SW480 (cell line): ENCODE measurements at regions not wholly inside any gene's neighbourhood (a gene's known extent, or its start where the extent isn't known, plus 50 kb on each side); places are given as distances from the start of the nearest gene placed in this dataset.

Experiments used
- DNase-seq: peaks from one replicate; pipeline ENCODE4 v3.0.0-alpha.2; 2016; ENCODE audit warnings: low spot score

DNA sequence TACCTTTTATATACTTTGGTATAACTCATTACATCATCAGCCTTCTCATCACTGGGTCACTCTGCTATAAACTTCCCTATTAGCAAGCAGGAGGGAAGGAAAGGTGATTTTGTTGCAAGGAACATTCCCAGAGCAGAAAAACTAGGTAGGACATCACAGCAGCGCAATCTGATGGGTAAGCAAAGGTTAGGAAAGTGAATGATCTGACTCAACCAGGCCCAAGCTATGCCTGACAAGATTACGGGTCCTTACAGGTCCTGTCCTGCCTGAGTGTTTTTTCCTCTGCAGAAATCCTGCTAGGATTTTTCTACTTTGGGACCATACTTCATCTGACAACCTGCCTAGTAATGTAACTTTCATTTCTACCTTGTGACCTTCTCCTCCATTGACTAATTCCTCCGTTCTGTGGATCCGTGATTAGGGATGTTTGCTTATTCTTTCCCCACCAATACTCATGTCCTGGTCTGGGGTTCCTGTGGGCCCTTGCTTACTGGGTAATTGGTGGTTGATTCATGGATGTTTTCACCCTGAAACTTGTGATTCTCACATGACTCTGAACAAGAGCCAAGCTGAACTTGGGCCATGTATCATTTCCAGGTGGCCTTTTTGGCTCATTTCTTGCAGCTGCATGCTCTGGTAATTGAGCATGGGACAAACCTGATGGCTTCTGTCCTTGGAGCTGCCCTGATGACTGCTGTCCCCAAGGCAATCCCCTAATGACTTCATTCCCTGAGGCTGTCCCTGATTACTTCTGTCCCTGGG, 111.9 kb upstream of the KIT start:
- DNase-seq, result no peak

DNA sequence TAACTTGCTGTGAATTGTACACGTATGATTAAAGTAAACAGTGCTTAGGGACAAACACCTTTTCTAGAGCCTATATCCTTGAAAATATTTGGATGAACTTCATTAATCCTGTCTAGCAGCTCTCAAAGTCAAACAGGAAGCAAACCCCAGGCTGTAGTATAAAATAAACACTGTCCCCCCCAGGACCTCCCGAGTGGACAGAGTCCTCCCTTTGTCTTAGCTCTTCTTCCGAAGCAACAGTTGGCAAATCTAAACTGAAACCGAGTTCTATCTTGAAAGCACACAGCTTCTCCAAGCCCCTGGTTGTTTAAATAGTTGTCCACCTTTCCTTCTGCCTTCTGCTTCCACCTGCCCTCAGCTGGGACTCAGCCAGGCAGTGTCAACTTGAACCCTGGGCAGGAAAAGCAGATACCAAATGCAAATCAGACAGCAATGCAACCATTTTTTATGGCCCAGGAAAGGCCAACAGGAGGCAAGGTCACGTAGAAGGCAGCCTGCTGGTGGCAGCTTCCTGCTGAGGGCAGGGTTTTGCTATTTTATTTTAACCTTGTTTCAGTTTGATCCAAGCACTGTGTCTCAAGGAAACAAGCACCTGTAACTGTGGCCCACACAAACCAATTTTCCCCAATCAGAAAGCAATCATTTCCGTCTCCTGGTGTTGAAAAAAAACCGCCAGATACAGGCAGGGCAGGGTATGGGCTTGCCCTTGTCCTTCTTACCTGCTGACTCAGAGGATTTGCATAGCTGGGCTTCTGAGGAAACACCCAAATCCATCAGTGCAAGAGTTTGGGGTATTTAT, 110.3 kb upstream of the KIT start:
- DNase-seq, result no peak

DNA sequence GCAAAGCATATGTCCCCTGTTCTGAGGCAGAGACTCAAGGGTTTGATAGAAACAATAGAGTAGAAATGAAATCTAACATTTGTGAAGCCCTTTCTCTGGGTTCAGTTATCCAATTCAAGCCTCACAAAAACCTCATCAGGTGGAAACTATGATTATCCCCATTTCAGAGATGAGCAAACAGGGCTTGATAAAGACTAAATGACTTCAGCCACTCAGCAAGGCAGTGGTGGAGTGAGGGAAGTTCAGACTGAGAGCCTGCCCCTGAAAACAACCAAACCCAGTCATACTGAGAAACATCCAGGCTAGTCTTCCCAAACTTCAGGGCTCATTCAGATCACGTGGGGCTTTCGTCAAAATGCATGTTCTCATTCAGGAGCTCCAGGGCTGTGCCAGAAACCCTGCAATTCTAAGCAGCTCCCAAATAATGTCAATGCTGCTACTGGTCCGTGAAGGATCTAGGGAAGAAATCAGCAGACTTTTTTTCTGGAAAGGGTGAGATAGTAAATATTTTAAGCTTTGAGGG, 109.6 kb upstream of the KIT start:
- DNase-seq, result no peak

DNA sequence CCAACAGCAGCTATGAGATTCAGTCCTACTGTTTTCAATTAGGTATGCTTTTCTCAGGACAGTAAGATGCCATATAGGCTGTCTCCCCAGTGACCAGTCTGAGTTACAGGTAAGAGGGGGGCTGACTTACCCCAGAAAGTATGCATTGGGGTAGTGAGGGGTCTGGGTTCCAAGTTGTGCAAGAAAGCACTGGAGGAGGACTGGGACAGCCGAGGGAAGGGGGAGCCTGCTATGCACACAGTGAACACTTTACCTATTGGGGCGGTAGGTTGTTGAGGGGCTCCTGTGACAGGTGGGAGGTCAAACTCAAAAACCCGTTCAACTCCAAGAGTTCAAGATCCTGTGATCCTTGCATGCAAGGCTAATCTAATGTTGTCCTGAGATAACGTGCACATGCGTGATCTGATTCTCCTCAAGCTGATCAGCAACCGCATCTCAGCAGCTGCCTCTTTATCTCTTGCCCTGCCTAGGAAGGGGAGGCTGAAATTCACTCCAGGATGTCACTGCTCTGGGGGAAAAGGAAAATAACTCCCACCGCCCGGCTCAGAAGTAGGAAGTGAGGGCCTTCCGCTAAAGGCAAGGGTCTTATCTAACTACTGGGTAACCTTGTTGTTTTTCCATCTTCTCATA, 108.8 kb upstream of the KIT start:
- no peak for DNase-seq

DNA sequence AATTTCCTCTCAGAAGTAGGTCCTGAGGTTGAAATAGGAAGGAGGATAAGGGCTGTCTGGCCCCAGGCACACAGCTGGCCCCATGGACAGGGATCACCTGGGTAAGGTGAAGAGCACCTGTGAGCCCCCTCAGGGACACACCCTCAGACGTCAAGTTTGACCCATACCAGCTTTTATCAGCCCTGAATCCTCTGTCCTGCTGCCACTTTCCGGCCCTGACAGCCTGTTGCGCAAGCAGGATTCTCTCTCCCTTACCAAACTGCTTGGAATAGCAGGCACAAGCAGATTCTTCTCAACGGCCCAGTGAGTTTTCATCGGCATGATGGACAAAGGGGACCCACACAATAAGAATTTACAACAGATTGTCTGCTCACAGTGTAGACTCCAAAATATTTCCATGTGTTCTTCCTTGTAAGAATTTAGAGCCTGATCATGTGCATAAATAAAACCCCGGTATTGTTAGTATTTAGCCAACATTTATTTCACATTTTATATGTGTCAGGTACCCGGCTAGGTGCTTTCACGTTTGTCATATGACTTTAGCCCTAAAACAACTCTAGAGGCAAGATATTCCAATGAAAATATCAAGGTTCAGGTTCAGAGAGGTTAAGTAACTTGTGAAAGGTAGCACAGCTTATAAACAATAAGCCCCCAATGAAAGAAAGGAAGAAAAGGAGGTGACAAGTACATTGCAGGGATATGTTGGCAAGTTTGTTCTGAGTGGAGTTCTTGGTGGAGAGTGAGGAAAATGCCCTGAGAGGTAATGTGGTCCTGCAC, 107.2 kb upstream of the KIT start:
- no peak for DNase-seq

DNA sequence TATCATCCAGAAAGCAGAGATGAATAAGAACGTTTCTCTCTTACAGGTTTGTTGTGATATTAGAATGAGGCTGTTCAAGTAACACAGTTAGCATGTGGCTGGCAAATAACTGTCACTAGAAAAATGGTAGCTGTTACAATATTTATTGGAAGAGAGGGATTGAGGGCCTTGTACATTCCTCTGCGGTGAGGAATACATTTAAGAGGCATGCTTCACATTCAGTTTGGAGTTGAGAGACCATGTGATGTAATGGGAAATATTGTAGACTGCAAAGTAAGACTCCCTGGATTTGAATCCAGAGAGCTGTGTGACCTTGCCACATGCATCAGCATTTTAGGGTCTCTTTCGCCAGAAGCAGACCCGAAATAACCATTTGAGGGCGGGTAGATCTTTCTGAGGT, 104.8 kb upstream of the KIT start:
- DNase-seq, result no peak

DNA sequence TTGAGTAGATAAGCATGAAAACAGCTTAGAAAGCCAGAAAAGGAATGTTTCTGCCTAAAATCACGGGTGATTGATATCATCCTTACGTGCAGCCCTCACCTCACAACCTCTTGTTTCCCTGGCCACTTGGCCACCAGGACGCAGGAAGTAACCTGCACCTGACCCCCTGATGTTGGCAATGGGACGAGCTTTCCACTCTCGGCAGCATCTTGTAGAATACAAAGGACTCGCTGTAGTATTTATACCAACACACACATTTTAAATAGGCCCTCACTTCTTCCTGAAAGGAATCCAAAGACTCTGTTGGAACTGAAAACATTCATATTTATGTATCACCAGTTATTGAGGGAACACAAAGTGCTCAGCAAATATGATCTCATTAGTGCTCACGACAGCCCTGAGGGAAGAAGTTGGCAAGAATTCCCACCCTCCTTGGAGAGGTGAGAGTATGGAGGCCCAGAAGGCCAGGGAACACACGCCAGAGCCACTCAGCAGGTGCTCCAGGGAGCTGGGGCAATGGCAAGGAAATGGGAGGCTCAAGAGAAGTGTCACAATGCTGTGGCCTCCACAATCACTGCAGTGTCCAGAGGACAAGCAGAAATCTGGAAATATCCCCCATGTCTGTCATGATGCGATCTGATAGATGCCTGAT, 103.3 kb upstream of the KIT start:
- DNase-seq, result no peak

DNA sequence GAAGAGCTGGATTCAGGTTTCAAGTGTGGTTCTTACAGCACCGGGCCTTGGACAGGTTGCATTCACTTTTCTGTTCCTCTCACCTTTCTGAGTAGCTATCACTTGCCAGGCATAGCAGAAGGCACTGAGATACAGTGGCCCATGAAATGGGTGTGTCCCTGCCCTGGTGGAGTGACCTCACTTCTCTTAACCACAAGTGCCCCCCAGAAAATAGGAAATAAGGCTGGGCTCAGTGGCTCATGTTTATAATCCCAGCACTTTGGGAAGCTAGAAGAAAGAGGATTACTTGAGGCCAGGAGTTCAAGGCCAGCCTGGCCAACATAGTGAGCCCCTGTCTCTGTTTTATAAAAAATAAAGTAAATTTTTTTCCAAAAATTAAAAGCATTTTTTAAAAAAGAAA, 101.7 kb upstream of the KIT start:
- no peak for DNase-seq

DNA sequence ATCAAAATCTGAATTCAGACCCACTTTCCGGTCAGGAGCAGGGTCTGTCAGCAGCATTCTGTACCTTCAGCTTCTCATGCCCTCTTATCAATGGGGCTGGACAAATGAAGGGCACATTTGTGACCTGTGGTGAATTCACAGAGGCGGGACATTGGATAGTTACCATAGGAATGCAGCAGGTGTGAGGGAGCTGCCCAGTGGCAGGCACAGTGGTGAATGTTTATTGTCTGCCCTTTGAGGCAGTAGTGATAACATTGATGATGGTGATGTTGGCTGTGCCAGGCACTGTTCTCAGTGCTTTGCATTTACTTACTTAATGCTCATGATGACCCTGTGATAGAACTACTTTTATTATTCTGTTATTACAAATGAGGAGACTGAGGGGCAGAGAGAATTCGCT, 101.2 kb upstream of the KIT start:
- DNase-seq, result no peak

DNA sequence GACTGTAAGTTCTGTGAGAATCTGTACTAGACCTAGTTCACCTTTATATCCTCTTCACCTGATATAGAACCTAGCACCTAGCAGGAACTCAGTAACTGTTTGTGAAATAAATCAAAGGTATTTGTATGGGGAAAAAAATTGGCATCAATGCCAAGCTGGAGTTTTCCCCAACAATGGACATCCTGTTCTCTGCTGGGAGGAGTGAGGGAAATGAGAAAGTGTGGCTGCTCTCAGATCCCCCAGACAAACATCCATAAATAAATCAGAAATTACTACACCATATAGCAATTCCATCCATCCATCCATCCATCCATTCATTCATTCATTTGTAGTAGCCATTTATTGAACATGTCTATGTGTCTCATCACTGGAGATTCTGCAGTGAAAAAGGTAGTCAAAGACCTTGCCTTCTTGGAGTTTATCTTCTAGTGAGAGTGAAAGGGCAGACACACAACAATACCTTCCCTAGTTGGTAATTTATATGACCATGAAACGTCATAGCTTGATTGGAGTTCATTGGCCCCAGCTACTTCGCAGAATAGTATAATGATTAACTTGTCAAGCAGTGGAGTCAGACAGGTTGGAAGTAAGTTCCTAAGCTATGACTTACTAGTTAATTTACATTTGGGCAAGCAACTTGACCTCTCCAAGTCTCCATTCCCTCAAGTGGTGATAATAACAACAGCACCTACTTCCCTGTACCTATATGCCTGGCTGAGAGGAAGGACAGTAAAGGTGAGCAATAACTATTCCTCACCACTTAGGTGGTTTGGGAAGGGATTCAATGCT, 98.7 kb upstream of the KIT start:
- no peak for DNase-seq

DNA sequence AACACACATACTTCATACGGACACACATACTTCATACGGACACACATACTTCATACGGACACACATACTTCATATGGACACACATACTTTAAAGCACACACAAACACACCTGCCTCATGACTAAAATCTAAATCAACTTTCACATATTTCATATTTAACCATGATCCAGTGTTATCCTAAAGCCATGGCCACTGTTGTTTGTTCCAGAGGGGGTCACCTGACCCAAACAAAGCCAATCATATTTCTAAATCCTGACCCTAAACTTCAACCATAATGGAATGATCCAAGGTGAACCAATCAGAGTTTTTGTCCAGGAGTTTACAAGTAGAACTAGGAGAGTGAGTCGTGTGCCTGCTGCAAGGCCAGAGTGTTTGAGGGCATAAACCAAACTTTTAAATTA, 97.2 kb upstream of the KIT start:
- DNase-seq, result no peak

DNA sequence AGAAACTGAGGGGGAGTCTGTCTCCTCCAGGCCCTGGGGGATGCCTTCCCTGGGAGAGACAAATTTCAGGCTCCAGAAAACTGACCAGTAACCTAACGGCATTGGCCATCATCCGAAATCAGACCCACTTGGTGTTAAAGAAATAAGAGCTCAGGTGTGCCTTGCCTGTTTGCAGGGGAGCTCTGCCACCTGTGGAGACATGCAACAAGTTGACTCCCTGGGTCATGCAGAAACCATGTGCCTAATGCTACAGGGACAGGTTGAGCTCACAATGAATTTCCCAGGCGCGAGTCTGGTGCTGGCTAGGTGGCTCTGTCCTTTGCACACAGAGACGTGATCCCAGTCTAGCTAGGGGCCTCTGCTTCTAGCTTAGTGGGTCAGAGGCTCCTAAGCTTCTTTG, 95.8 kb upstream of the KIT start:
- DNase-seq, result no peak

DNA sequence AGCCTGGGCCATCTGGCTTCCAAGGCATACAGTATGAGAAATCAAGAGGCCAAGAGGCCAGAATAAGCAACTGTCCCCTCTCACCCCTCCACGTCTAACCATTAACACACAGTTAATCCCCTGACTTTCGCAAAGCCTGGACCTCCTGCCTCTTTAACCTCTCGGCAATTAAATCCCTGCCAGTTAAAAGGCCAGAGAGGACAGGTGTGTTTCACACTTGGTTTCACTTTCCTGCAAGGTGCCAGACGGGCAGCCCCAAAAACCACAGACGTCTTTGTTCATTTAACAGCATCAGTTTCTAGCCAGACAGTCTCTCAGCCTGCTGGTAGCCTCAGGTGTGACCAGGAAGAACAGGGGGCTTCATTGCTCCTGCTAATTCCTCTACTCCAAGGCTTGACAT, 91.1 kb upstream of the KIT start:
- peak; percentile 18 for DNase-seq

DNA sequence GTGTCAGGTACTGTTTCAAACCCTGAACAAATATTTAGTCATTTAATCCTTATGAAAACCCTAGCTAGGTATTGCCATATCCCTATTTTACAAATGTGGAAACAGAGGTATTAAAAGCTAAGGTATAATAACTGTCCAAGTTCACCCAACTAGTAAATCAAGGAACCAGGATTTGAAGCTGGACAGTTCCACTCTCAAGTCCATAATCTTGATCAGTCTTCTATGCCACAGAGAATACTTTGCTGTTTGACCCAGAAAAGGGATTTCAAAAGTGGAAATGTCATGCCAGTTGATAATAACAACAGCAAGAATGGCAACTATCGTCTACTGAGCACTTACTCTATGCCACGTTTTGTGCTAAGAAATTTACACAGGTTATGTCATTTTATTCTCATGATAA, 90.4 kb upstream of the KIT start:
- no peak for DNase-seq

DNA sequence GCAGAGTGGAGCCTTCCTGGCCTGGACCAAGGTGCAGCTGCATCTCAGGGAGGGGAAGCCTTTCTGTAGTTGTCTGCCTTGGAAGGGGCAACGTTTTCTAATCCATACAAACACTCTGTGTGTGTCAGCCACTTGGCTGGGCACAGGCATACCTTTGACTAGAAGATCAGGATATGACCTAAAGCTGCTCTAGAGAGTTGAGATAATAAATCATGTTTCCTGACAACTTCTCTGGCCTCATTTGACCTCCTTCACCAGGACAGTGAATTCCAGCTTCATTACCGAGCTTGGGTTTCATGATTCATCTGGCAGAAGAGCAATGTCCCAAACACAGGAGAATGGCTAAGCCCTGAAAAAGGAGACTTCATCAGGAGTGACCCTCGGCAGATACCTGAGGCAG, 89.6 kb upstream of the KIT start:
- no peak for DNase-seq

DNA sequence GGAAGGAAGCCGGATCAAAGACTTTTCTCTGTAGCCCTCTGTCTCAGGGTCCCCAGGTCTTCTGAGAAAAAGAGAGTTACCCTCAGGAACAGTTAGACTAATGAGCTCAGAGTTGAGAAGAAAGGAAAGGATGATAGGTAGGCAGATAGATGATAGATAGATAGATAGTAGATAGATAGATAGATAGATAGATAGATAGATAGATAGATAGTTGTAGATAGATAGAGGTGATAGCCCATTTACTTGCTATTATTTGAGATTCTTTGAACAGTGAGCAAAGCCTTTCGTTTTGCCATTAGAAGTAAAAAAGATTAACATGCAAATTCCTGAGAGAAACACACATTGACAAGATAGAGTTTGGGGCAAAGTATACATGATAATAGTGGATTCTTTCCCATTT, 86.9 kb upstream of the KIT start:
- DNase-seq, result no peak

DNA sequence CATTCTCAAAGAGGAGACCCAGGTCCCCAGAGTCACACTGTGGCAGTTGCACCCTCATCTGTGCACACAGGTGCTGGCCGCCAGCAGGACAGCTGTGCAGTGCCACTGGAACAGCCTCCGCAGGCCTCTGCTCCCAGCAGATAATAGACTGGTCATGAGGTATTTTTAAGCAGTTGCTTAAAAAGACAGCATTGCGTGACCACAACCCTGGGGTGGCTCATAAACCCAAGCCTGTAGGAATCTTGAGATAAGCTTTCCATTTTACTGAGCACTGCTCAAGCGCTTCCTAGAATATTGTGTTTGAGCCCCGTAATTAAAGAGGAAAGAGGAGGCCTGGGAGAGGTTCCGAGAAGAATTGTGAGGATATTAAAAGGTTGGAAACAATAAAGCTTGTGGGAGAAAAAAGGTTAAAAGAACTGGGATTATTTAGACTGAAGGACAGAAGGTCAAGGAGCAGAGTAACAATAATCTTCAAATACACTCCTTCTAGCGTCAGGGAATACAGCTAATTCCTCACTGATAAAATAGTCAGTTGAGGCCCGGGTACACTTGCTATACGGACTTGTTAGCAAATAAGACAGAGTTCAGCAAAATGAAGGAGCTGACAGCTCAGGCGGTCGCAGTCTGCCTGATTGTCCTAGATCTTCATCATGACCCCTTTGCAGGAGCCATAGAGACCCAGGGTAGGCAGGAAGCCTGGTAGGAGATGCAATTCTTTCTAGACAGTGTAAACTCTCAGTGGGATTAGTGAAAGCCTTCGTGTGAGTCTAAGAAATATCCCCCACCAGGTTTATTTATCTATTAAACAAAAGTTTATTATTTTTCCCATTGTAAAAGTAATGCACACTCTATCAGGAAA, 86.2 kb upstream of the KIT start:
- no peak for DNase-seq

DNA sequence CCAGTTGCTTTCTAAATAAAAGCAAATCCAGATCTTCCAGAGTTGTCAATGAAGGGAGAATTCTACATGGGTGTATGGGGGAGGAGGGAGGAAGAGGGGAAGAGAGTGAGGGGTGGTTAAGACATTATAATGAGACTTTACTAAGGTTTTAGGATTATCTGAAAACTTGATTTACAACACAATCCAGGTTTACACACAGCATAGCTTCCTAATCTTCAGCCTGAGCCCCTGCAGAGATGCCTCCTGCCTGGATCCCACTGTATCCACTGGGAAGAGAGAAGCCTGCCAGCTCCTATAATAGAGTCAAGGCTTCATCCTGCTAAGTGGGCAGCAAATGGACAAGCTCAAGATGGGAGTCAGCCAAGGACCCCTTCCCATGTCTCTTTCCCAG, 85.6 kb upstream of the KIT start:
- DNase-seq, result no peak

DNA sequence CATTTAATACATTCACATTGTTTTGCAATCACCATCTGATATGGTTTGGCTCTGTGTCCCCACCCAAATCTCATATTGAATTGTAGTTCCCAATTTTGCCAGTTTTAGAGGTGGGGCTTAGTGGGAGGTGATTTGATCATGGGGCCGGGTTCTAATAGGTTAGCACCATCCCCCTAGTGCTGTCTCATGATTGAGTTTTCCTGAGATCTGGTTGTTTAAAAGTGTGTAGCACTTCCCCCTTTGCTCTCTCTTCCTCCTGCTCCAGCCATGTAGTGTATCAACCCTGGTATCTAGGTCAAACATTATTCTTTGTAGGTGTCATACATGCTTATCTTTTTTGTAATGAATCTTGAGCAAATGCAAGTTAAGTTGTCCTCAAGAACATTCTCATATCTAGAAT, 83.3 kb upstream of the KIT start:
- DNase-seq, result no peak

DNA sequence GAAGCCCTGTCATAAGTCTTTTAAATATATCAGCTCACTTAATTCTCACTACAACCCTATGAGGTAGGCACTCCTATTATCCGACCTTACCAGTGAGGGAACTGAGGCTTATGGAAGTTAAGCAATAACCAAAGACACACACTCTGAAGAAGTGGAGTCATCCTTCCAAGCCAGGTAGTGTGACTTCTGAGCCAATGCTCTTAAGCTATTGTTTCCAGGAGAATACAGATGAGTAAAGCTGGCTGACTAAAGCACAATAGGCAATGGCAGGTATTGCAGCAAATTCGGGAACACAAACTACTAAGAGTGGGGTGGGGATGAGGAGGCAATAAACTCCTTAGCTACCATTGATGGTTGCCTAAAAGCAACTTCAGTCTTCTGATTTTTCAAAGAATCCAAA, 81.8 kb upstream of the KIT start:
- DNase-seq, result no peak
